Left forelimb (tissue), 1 donor: ENCODE measurements at regions not wholly inside any gene's neighbourhood (a gene's known extent, or its start where the extent isn't known, plus 50 kb on each side); places are given as distances from the start of the nearest gene placed in this dataset.

Experiments used
- DNase-seq: peaks from one replicate; pipeline ENCODE4 v3.0.0-alpha.2; 2018; ENCODE audit warnings: low spot score

DNA sequence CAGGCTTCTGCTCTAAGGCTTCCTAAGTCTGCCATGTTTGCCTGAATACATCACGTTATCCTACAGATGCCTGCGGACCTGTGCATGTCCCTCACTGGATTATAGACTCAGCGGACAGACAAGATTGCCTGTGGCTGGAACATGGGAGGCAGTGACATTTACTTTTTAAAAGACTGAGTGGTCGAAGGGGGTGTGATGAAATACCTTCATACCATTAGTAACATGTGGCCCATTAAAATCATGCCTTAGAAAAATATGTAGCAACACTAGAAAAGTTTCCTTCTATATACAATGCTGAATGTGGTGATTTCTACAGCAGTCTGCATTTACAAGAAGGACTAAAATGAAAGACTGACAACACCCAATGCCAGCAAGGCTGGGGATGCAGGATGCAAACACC lies 154.4 kb downstream of the ASB1 start:
- peak; percentile 9 for DNase-seq

GRCh38 chr2:238582159-238582558 lies 155.4 kb downstream of the ASB1 start:
- peak; percentile 17 for DNase-seq

DNA sequence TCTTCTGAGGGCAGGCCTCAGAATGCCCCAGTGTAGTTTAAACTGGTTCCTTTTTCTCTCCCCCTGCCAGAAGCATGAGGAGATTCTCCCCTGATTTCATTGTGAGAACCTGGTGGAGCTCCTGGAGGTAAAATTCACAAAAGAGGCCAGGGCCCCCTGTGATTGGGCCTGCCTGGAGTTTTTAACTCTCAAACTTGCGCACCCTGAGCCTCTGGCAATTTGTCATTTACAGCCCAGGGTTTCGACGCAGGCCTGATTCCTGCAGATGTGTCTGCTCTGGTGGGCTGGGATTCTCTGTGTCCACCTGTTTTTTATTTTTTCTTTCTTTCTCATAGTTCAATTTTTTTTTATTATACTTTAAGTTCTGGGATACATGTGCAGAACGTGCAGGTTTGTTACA lies 157.9 kb downstream of the ASB1 start:
- peak; percentile 6 for DNase-seq

- peak; percentile 59 for DNase-seq
Observed at GRCh38 chr2:238585836-238586821, 159.4 kb downstream of the ASB1 start.

- DNase-seq: peak; percentile 30
Observed at GRCh38 chr2:238586931-238587775, 160.4 kb downstream of the ASB1 start.

- DNase-seq: no peak
Observed at GRCh38 chr2:238587776-238588660, 161.3 kb downstream of the ASB1 start.

GRCh38 chr2:238589591-238590460 lies 163.1 kb downstream of the ASB1 start:
- DNase-seq: no peak

DNA sequence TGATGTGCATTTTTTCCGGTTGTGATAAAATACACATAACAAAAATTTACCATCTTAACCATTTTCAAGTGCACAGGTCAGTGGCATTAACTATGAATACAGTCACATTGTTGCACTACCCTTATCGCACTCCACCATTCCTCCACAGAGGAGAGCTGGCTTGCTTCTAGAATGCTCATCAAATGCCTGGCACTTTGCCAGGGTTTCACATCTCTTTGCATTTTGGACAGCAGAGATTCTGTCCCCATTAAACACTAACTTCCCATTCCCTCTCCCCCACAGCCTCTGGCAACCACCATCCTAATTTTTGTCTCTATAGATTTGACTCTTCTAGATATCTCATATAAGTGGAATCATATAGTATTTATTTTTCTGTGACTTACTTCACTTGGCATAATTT lies 165.0 kb downstream of the ASB1 start:
- no peak for DNase-seq

DNA sequence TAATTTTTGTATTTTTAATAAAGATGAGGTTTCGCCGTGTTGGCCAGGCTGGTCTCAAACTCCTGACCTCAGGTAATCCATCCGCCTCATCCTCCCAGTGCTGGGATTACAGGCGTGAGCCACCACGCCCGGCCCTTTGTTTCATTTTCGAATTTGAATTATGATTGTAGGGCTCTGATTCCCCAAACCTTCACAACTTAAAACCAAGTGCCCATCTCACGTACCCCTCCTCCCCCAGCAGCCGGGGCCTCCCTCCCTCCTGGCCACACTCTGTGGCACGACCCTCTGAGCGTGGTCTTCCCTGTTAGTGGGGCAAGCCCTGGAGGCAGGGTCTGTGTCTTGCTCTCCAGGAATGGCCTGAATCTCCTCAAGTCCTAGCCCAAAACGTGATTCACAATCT lies 166.5 kb downstream of the ASB1 start:
- no peak for DNase-seq

GRCh38 chr2:238593678-238594077 lies 167.0 kb downstream of the ASB1 start:
- no peak for DNase-seq

DNA sequence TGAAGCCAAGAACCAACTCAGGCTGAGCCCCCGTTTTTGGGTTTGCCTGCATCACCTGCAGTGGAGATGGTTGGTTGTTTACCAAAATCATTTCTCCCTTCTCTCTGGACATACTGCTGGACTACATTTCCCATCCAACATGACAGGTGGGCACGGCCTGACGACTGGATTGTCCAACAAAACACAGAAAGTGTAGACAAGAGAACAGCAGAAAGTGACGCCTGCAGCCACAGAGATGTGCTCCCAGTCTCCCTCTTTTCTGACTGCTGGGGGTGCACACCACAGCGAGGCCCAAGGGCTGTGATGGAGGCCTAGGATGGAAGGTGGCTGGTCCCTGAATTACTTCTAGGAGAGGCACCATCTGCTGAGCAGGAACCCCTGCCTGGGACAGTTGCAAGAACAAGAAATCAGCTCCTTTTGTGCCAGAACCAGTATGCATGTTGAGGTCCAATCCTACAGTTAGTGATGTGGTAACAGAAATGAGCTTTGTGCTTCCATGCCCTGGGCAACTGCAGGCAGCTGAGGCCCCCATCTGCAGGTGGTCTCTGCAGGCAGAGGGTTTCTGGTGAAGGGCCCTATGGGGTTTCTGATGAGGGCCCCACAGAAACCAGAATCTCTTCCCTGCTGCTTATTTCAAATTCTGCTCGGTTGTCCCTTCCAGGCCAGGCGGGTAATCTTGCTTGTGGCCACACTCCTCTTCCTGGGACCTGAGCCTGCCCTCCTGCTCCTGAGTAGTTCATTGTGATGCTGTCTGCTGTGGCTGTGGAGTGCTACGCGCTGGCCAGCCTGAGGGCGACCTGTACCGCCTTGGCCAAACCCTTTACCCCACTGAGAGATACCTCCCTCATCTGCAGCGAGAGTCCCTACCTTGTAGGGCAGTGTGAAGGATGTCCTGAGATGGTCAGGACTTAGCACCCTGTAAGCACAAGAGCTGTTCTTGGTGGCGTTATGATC lies 168.3 kb downstream of the ASB1 start:
- no peak for DNase-seq

DNA sequence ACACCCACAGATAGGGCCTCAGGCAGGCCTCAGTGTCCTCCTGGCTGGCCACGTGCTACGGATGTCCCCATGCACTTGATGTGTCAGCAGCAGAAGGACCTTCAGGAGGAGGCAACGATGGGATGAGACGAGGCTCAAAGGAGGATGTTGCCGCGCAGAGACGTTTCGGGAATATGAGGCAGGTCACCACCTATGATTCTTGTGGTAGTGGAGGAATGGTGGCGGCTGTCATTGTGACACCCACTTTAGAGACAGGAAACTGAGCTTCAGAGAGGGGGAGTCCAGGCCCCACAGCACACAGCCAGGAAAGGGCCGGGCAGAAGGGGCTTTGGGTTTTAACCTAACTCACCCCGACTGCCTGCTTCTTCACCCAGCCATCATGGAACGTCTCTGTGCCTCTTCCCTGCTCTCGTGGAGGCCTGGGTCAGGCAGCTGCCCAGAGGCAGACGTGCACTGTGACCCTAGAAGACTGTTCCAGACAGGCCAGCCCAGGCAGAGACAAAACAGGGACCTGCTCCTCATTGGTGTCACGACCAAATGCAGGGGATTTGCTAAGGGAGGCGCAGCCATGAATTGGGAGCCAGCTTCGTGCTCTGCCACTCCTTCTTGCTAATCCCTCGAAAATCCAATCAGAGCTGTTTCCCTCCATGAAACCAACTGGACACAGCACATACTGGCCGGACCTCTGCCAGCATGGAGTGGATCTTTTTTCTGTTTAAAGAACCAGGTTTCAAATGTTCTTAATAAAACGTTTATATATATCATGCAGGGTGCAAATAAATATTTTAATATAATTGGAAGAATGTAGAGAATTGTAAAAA lies 169.2 kb downstream of the ASB1 start:
- no peak for DNase-seq

DNA sequence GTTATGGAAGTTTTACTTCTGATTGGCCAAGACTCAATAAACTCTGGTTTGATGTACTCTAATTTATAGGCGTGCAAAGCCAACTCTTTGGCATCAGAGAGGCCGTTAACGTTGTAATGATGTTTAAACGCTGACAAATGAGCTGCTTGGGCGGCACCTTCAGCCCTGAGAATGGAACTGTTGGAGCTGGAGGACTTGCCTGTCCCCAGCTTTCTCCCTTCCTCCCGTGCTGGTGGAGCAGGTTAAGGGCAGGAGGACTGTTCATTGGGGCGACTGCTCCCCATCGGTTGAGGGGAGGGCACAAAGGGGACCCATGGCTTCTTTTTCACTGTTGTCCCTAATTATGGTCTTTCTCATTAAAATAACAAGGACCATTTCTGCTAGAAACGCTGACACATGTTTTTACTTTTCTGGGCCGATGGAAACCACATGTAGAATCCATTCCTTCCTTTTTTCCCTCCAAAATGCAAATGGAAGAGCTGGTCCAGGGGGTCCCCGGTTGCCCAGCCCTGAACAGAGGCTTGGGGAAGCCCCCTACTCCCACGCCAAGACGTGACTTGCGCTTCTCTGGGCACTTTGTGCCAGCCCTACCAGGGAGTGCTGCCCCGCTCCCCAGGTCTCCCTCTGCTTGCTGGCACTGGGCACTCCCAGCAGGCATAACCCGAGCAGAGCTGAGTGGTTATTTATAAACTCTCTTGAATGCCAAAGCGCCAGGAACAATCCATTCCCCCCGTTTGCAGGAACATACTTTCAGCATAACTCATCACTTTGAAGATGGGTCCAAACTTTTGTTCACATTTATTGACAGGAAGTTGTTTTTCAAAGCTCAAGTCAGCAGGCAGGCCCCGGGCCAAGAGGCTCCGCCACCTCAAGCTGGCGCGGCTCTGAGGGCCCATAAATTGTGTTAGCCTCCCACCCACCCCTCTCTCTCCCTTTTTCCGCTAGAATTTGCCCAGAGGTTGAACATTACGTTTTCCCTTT lies 170.1 kb downstream of the ASB1 start:
- peak; percentile 78 for DNase-seq

DNA sequence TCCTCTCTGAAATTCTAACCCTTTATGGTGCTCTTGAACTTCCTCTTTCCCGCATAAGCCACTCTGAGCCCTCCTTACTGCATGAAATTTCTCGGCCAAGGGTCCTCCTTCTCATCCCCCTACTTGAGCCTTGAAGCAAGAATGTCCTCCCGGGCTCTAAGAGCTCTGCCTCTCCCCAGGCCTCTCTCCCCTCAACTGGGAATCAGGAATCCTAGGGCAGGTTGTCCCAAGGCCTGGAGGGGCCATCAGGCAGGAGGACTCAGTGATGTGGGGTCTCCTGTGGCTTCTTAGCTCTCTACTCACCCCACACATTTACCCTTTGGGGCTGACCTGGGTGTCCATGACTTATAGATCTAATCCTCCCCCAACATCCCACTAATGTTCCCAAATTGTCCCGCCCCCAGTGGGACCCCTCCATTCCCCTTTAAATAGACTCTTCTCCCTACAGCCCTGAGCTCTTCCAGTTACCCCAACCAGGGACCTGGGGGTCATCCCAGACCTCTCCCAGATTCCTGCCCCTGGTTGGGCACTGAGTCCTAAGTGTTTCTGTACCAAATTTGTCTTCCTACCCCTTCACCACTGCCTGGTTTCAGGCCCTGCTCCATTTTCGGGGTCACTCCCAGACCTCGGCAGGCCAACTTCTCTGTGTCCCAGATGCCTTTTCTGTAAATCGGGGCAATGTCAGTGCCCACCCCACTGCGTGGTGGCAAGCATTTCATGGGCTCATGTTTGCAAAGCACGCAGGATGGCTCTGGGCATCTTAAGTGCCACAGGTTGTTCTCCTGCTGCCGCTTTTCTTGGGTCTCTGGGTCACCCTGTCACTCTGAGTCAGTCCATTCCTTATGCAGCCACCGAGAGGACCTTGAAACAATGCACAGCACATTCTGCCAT lies 171.2 kb downstream of the ASB1 start:
- no peak for DNase-seq

GRCh38 chr2:238598802-238599530 lies 172.2 kb downstream of the ASB1 start:
- no peak for DNase-seq
